Spleen (tissue), 7 donors: ENCODE measurements at regions not wholly inside any gene's neighbourhood (a gene's known extent, or its start where the extent isn't known, plus 50 kb on each side); places are given as distances from the start of the nearest gene placed in this dataset.

Experiments
- POLR2A ChIP-seq, 3 donors: fragments of 450-650 bp; IDR thresholded peaks; one replicate each; pipeline ENCODE4 v1.5.1; 2017; ENCODE audit warnings: antibody characterized with exemption in 3 of 3, mild to moderate bottlenecking in 1 of 3
- TF ChIP-seq, protein P1 (sequence below), 11 experiments: fragments of 200-600 bp in 7 of 11; fragments of 450-650 bp in 4 of 11; sonication (generic) in 4 of 11; IDR thresholded peaks in 8 of 11; conservative IDR thresholded peaks in 3 of 11; 1 replicate in 7 of 11; 2 replicates in 4 of 11; pipeline versions ENCODE4 v1.4.0 to v1.8.0; 2016 to 2021; ENCODE audit warnings: antibody characterized with exemption in 11 of 11, inconsistent platforms in 4 of 11, mild to moderate bottlenecking in 1 of 11
- donor health status: DM: no; HTN: no; CAD: no; lungs with moderate emphysema.
- donor health status: DM: no; HTN: no; CAD: no.
- donor health status: DM: no; HTN: no; CAD: no.

DNA sequence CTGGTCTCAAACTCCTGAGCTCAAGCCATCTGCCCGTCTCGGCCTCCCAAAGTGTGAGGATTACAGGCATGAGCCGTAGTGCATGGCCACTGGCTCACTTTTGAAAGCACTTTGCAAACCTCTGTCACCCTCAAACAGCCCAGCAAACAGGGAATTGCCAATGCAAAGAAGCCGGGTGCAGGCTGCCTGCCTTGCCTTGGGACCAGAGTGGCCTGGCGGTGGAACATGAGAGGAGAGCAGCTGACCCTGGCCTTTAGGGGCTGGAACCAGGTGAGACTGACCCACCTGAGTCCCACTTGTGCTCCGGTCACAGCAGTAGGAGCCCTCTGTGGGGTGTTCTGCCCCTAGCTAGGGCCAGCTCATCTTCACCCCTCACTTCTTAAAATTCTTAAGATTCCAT is 237.1 kb upstream of the GALNT17 start:
- TF ChIP-seq, protein P1, sequence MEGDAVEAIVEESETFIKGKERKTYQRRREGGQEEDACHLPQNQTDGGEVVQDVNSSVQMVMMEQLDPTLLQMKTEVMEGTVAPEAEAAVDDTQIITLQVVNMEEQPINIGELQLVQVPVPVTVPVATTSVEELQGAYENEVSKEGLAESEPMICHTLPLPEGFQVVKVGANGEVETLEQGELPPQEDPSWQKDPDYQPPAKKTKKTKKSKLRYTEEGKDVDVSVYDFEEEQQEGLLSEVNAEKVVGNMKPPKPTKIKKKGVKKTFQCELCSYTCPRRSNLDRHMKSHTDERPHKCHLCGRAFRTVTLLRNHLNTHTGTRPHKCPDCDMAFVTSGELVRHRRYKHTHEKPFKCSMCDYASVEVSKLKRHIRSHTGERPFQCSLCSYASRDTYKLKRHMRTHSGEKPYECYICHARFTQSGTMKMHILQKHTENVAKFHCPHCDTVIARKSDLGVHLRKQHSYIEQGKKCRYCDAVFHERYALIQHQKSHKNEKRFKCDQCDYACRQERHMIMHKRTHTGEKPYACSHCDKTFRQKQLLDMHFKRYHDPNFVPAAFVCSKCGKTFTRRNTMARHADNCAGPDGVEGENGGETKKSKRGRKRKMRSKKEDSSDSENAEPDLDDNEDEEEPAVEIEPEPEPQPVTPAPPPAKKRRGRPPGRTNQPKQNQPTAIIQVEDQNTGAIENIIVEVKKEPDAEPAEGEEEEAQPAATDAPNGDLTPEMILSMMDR (IDR thresholded peaks at IDR 0.05 in 8 of 11, conservative IDR thresholded peaks at IDR 0.05 in 3 of 11): no peak
- TF ChIP-seq POLR2A (IDR thresholded peaks at IDR 0.05): no peak
